A549 (cell line): ENCODE measurements at regions not wholly inside any gene's neighbourhood (a gene's known extent, or its start where the extent isn't known, plus 50 kb on each side); places are given as distances from the start of the nearest gene placed in this dataset.

Experiments
- ATAC-seq, 2 experiments: fragments of 200-7000 bp in 1 of 2; fragments of >200 bp in 1 of 2; cut with Nextera tagmentation in 1 of 2; cut with Tn5 transposase in 1 of 2; 3 replicates each; pipeline versions ENCODE4 v1.8.0 to v1.9.1; 2018 to 2020; ENCODE audit warnings: mild to moderate bottlenecking in 1 of 2, moderate library complexity in 1 of 2
- CTCF ChIA-PET: fragments of 300-600 bp; sonication (Branson Sonifier 250); formaldehyde crosslinking; extraction: SDS; loops from one replicate; lab custom pipeline; 2021; ENCODE audit warnings: antibody characterized with exemption, inconsistent platforms; lab: Yijun Ruan, JAX
- POLR2A ChIA-PET: fragments of 350-600 bp; formaldehyde crosslinking; extraction: SDS; loops from one replicate; lab custom pipeline; 2021; ENCODE audit warnings: antibody characterized with exemption, inconsistent platforms; lab: Yijun Ruan, JAX
- DNase-seq, 2 experiments: peaks; one replicate each; pipeline versions ENCODE4 v3.0.0 to v3.0.0-alpha.2; 2011 to 2016; ENCODE audit warnings: low read depth in 1 of 2, low spot score in 1 of 2
- FAIRE-seq: peaks from 2 replicates; lab custom pipeline; 2011; peaks lifted over from hg19 to GRCh38; lab: Jason Lieb, UNC
- H3K27ac ChIP-seq, 2 experiments: fragments of >200 bp; sonication (Bioruptor Twin); formaldehyde crosslinking; 3 replicates each; pipeline ENCODE4 v1.5.1; 2016 to 2017
- H3K4me1 ChIP-seq: fragments of >200 bp; sonication (Bioruptor Twin); formaldehyde crosslinking; 3 replicates; pipeline ENCODE4 v1.6.1; 2016
- H3K4me2 ChIP-seq: fragments of >200 bp; sonication (Bioruptor Twin); formaldehyde crosslinking; 3 replicates; pipeline ENCODE4 v1.6.1; 2016
- H3K4me3 ChIP-seq: fragments of >200 bp; sonication (Bioruptor Twin); formaldehyde crosslinking; 3 replicates; pipeline ENCODE4 v1.5.1; 2016
- H3K9me3 ChIP-seq: fragments of >200 bp; sonication (Bioruptor Twin); formaldehyde crosslinking; 3 replicates; pipeline ENCODE4 v1.6.1; 2016
- BHLHE40 ChIP-seq: IDR thresholded peaks from 2 replicates; pipeline ENCODE4 v1.6.1; 2012; ENCODE audit warnings: low read depth, low read length, inconsistent platforms
- CBX2 ChIP-seq: fragments of 200-600 bp; sonication (generic); IDR thresholded peaks from 2 replicates; pipeline ENCODE4 v1.6.1; 2016; ENCODE audit warnings: low read depth, mild to moderate bottlenecking, borderline replicate concordance
- CBX8 ChIP-seq: fragments of 200-600 bp; sonication (generic); IDR thresholded peaks from 2 replicates; pipeline ENCODE4 v1.6.1; 2016
- CEBPB ChIP-seq, 2 experiments: fragments of >200 bp in 1 of 2; sonication (Bioruptor Twin) in 1 of 2; formaldehyde crosslinking in 1 of 2; IDR thresholded peaks; 2 replicates each; pipeline ENCODE4 v1.6.1; 2012 to 2016
- EHMT2 ChIP-seq: fragments of 200-600 bp; sonication (generic); IDR thresholded peaks from 2 replicates; pipeline ENCODE4 v1.6.1; 2016; ENCODE audit warnings: antibody characterized with exemption, low read depth, mild to moderate bottlenecking, moderate library complexity
- EP300 ChIP-seq, 2 experiments: fragments of >200 bp; sonication (Bioruptor Twin); formaldehyde crosslinking; IDR thresholded peaks; 2 replicates in 1 of 2; 3 replicates in 1 of 2; pipeline ENCODE4 v1.6.1; 2016 to 2017
- FOSB ChIP-seq: fragments of 250-450 bp; sonication (Bioruptor Pico); IDR thresholded peaks from 2 replicates; pipeline ENCODE4 v1.5.0; 2020; ENCODE audit warnings: mild to moderate bottlenecking, moderate library complexity
- GATA3 ChIP-seq: IDR thresholded peaks from 2 replicates; pipeline ENCODE4 v1.6.1; 2012; ENCODE audit warnings: borderline replicate concordance
- HDAC2 ChIP-seq: fragments of 200-600 bp; sonication (generic); IDR thresholded peaks from 2 replicates; pipeline ENCODE4 v1.6.1; 2016
- HEYL ChIP-seq: fragments of 250-450 bp; sonication (Bioruptor Pico); IDR thresholded peaks from 2 replicates; pipeline ENCODE4 v1.8.0; 2021; ENCODE audit warnings: mild to moderate bottlenecking, moderate library complexity
- HOXA7 ChIP-seq: fragments of 250-450 bp; sonication (Bioruptor Pico); IDR thresholded peaks from 2 replicates; pipeline ENCODE4 v1.5.0; 2020; ENCODE audit warnings: mild to moderate bottlenecking, moderate library complexity
- JUN ChIP-seq, 2 experiments: fragments of >200 bp; sonication (Bioruptor Twin); formaldehyde crosslinking; IDR thresholded peaks; 2 replicates in 1 of 2; 3 replicates in 1 of 2; pipeline ENCODE4 v1.6.1; 2016 to 2017
- JUNB ChIP-seq: fragments of >200 bp; sonication (Bioruptor Twin); formaldehyde crosslinking; IDR thresholded peaks from 2 replicates; pipeline ENCODE4 v1.6.1; 2016
- KDM5A ChIP-seq: fragments of 200-600 bp; sonication (generic); IDR thresholded peaks from 2 replicates; pipeline ENCODE4 v1.6.1; 2016; ENCODE audit warnings: antibody characterized with exemption, mild to moderate bottlenecking
- MAFK ChIP-seq: fragments of 450-650 bp; IDR thresholded peaks from 2 replicates; pipeline ENCODE4 v1.6.1; 2014; ENCODE audit not compliant: partially characterized antibody
- NFE2L2 ChIP-seq: fragments of 150-350 bp; conservative IDR thresholded peaks from 2 replicates; pipeline ENCODE4 v1.6.1; 2014; ENCODE audit warnings: low read length
- NPAS2 ChIP-seq: fragments of 250-450 bp; sonication (Bioruptor Pico); IDR thresholded peaks from 2 replicates; pipeline ENCODE4 v1.8.0; 2022; ENCODE audit warnings: mild to moderate bottlenecking, moderate library complexity, borderline replicate concordance
- NR3C1 ChIP-seq: fragments of >200 bp; sonication (Bioruptor Twin); formaldehyde crosslinking; IDR thresholded peaks from 3 replicates; pipeline ENCODE4 v1.6.1; 2017
- PHF8 ChIP-seq: fragments of 200-600 bp; sonication (generic); IDR thresholded peaks from 2 replicates; pipeline ENCODE4 v1.6.1; 2016; ENCODE audit warnings: low read depth, mild to moderate bottlenecking, antibody characterized with exemption, moderate library complexity, borderline replicate concordance
- RAD21 ChIP-seq, 2 experiments: fragments of >200 bp in 1 of 2; sonication (Bioruptor Twin) in 1 of 2; formaldehyde crosslinking in 1 of 2; IDR thresholded peaks in 1 of 2; conservative IDR thresholded peaks in 1 of 2; 2 replicates in 1 of 2; 3 replicates in 1 of 2; pipeline ENCODE4 v1.6.1; 2012 to 2018; ENCODE audit warnings: inconsistent platforms in 1 of 2
- RARB ChIP-seq: fragments of 250-450 bp; sonication (Bioruptor Pico); IDR thresholded peaks from 2 replicates; pipeline ENCODE4 v1.8.0; 2021; ENCODE audit warnings: mild to moderate bottlenecking, moderate library complexity
- RCOR1 ChIP-seq: fragments of 150-350 bp; IDR thresholded peaks from 2 replicates; pipeline ENCODE4 v1.6.1; 2014; ENCODE audit warnings: antibody characterized with exemption, low read length, low read depth
- RFX5 ChIP-seq: fragments of 450-650 bp; IDR thresholded peaks from 2 replicates; pipeline ENCODE4 v1.7.1; 2014; ENCODE audit warnings: antibody characterized with exemption, mild to moderate bottlenecking, moderate library complexity
- RNF2 ChIP-seq: fragments of 200-600 bp; sonication (generic); IDR thresholded peaks from 2 replicates; pipeline ENCODE4 v1.6.1; 2016; ENCODE audit warnings: low read depth, mild to moderate bottlenecking, antibody characterized with exemption, moderate library complexity, borderline replicate concordance
- SMC3 ChIP-seq: fragments of >200 bp; sonication (Bioruptor Twin); formaldehyde crosslinking; IDR thresholded peaks from 3 replicates; pipeline ENCODE4 v1.6.1; 2018; ENCODE audit warnings: inconsistent platforms
- ZC3H11A ChIP-seq: fragments of 450-650 bp; IDR thresholded peaks from 2 replicates; pipeline ENCODE4 v1.6.1; 2014; ENCODE audit warnings: antibody characterized with exemption, mild to moderate bottlenecking
- ZNF302 ChIP-seq: fragments of 250-450 bp; sonication (Bioruptor Pico); IDR thresholded peaks from 2 replicates; pipeline ENCODE4 v1.9.0; 2021; ENCODE audit warnings: inconsistent platforms, mild to moderate bottlenecking, moderate library complexity
- ZSCAN20 ChIP-seq: fragments of 250-450 bp; sonication (Bioruptor Pico); IDR thresholded peaks from 2 replicates; pipeline ENCODE4 v1.8.0; 2022; ENCODE audit warnings: mild to moderate bottlenecking, moderate library complexity
- WGBS: methylation state at CpG from one replicate; pipeline ENCODE4 v1.1.6; 2017; ENCODE audit errors: missing lambda C conversion rate; 5-methylcytosine and 5-hydroxymethylcytosine counted together
- TF ChIP-seq, protein P1 (sequence below): fragments of >200 bp; sonication (Bioruptor Twin); formaldehyde crosslinking; IDR thresholded peaks from 3 replicates; pipeline ENCODE4 v1.6.1; 2016
- TF ChIP-seq, protein P2 (sequence below): IDR thresholded peaks from 2 replicates; pipeline ENCODE4 v1.6.1; 2012
- TF ChIP-seq, protein P3 (sequence below): IDR thresholded peaks from 2 replicates; pipeline ENCODE4 v1.6.1; 2012
- TF ChIP-seq, protein P4 (sequence below): fragments of 200-600 bp; sonication (generic); IDR thresholded peaks from 2 replicates; pipeline ENCODE4 v1.6.1; 2016; ENCODE audit warnings: antibody characterized with exemption, mild to moderate bottlenecking, moderate library complexity
- TF ChIP-seq, protein P5 (sequence below): fragments of 150-350 bp; IDR thresholded peaks from 2 replicates; pipeline ENCODE4 v1.6.1; 2014; ENCODE audit warnings: low read depth, mild to moderate bottlenecking, low read length

DNA sequence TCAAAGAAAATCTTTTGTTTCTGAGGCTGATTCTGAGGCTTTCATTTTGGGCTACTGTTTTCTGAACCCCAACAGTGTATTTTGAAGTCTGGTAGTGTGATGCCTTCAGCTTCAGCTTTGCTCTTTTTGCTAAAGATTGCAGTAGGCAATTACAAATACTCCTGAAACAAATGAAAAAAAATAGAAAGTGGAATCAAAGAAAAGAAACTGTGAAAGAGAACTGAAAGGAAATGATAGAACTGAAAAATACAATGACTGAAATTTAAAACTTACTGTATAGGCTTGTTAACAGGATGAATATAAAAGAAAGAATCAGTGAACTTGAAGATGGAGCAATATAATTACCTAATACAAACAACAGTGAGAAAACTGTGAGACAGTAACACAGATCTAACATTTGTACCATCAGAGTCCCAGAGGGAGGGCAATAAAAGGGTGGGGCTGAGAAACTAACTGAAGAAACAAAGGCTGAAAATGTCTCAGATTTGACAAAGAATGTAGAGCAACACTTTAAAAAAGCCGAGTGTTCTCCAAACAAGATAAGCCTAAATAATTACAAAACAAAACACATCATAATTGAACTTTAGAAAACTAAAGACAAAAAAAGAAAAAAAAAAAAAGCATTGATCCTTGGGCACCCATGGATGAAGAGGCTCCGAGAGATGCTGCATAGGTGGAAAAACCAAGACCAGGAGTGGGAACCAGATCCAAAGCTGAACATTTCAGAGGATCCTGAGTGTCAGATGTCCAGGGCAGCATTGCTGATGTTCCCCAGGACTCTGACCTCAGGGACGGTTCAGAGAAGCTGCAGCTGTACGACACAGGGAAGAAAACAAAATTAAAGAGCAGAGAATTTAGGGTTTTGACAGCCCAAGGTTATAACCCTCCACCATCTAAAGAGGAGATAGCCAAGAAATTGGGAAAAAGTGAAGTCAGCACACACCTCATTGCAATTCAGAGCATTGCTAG lies 223.2 kb upstream of the IGFBP3 start:
- H3K27ac ChIP-seq, result peak overlapping the region; percentile 84 to 92
- no peak for FAIRE-seq
- no peak for ATAC-seq
- DNase-seq, result no peak
- H3K4me3 ChIP-seq, result no peak overlapping the region
- H3K4me2 ChIP-seq, result peak overlapping the region; percentile 52
- ChIA-PET POLR2A (no interaction called here), CTCF (interaction anchor here (2.1 kb wide), 1 partner anchor 221 kb away, joined by 14 read pairs; no protein-coding TSS in a partner anchor)
- TF ChIP-seq HOXA7 (no peak), GATA3 (no peak), KDM5A (no peak), JUN (IDR thresholded peaks at IDR 0.05) (no peak), EP300 (IDR thresholded peaks at IDR 0.05) (no peak), RCOR1 (no peak), BHLHE40 (no peak), HDAC2 (no peak), ZSCAN20 (no peak), ZNF302 (CRISPR knock-in tag) (no peak), CBX8 (no peak), RFX5 (no peak), RNF2 (no peak), CBX2 (no peak), CEBPB (IDR thresholded peaks at IDR 0.05) (no peak), RAD21 (conservative IDR thresholded peaks at IDR 0.05 in 1 of 2, IDR thresholded peaks at IDR 0.05 in 1 of 2) (no peak), ZC3H11A (no peak)
- TF ChIP-seq, protein P1, sequence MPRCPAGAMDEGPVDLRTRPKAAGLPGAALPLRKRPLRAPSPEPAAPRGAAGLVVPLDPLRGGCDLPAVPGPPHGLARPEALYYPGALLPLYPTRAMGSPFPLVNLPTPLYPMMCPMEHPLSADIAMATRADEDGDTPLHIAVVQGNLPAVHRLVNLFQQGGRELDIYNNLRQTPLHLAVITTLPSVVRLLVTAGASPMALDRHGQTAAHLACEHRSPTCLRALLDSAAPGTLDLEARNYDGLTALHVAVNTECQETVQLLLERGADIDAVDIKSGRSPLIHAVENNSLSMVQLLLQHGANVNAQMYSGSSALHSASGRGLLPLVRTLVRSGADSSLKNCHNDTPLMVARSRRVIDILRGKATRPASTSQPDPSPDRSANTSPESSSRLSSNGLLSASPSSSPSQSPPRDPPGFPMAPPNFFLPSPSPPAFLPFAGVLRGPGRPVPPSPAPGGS, result no peak
- TF ChIP-seq, protein P2, sequence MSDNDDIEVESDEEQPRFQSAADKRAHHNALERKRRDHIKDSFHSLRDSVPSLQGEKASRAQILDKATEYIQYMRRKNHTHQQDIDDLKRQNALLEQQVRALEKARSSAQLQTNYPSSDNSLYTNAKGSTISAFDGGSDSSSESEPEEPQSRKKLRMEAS, result no peak
- WGBS, result 79% methylated on average over 4 of the region's 4 CpGs
- peaks cover 38% of the 10 kb centered on the region for H3K4me1 ChIP-seq
- H3K9me3 ChIP-seq, result peaks cover 8% of the 10 kb centered on the region; the same call in 1 of the 3 replicates

DNA sequence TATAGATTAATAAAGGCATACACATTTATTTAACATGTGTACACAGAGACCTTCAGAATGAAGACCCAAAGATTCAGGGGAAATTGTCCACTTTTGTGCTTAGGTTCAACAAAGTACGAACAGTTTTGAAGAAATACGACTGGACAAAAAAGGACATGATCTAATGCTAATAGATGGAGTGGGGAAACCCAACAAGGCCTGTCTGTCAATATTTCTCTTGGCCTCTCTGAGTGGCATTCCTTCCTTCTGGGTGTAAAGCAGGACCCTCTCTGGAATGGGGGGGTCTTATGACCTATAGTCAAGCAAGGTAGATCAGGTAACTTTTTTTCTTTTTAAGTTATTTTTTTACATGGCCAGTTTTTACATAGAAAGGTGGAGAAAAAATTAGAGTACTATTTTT lies 222.3 kb upstream of the IGFBP3 start:
- no peak for DNase-seq
- POLR2A ChIA-PET, result no interaction called here
- H3K9me3 ChIP-seq, result peaks cover 8% of the 10 kb centered on the region; the same call in 1 of the 3 replicates
- H3K4me2 ChIP-seq, result no peak overlapping the region
- CTCF ChIA-PET, result no interaction called here
- peak overlapping the region; percentile 84 to 92 for H3K27ac ChIP-seq
- WGBS, result 96% methylated on average over 2 of the region's 2 CpGs
- FAIRE-seq, result no peak
- H3K4me1 ChIP-seq, result peaks cover 46% of the 10 kb centered on the region
- no peak for ATAC-seq
- H3K4me3 ChIP-seq, result no peak overlapping the region
- no peak for TF ChIP-seq PHF8
- no peak for TF ChIP-seq NFE2L2
- no peak for TF ChIP-seq NR3C1
- TF ChIP-seq, protein P3, sequence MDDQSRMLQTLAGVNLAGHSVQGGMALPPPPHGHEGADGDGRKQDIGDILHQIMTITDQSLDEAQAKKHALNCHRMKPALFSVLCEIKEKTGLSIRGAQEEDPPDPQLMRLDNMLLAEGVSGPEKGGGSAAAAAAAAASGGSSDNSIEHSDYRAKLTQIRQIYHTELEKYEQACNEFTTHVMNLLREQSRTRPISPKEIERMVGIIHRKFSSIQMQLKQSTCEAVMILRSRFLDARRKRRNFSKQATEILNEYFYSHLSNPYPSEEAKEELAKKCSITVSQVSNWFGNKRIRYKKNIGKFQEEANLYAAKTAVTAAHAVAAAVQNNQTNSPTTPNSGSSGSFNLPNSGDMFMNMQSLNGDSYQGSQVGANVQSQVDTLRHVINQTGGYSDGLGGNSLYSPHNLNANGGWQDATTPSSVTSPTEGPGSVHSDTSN, result no peak
- TF ChIP-seq EHMT2, result no peak
- no peak for TF ChIP-seq CBX8
- TF ChIP-seq, protein P4, sequence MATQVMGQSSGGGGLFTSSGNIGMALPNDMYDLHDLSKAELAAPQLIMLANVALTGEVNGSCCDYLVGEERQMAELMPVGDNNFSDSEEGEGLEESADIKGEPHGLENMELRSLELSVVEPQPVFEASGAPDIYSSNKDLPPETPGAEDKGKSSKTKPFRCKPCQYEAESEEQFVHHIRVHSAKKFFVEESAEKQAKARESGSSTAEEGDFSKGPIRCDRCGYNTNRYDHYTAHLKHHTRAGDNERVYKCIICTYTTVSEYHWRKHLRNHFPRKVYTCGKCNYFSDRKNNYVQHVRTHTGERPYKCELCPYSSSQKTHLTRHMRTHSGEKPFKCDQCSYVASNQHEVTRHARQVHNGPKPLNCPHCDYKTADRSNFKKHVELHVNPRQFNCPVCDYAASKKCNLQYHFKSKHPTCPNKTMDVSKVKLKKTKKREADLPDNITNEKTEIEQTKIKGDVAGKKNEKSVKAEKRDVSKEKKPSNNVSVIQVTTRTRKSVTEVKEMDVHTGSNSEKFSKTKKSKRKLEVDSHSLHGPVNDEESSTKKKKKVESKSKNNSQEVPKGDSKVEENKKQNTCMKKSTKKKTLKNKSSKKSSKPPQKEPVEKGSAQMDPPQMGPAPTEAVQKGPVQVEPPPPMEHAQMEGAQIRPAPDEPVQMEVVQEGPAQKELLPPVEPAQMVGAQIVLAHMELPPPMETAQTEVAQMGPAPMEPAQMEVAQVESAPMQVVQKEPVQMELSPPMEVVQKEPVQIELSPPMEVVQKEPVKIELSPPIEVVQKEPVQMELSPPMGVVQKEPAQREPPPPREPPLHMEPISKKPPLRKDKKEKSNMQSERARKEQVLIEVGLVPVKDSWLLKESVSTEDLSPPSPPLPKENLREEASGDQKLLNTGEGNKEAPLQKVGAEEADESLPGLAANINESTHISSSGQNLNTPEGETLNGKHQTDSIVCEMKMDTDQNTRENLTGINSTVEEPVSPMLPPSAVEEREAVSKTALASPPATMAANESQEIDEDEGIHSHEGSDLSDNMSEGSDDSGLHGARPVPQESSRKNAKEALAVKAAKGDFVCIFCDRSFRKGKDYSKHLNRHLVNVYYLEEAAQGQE, result no peak
- TF ChIP-seq HEYL (CRISPR knock-in tag), result no peak
- TF ChIP-seq RARB (CRISPR knock-in tag), result no peak
- no peak for TF ChIP-seq JUNB
- TF ChIP-seq SMC3, result no peak
- TF ChIP-seq MAFK, result no peak
- TF ChIP-seq HOXA7, result no peak
- TF ChIP-seq, protein P5, sequence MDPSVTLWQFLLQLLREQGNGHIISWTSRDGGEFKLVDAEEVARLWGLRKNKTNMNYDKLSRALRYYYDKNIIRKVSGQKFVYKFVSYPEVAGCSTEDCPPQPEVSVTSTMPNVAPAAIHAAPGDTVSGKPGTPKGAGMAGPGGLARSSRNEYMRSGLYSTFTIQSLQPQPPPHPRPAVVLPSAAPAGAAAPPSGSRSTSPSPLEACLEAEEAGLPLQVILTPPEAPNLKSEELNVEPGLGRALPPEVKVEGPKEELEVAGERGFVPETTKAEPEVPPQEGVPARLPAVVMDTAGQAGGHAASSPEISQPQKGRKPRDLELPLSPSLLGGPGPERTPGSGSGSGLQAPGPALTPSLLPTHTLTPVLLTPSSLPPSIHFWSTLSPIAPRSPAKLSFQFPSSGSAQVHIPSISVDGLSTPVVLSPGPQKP, result no peak
- no peak for TF ChIP-seq FOSB
- TF ChIP-seq NPAS2 (CRISPR knock-in tag), result no peak
- TF ChIP-seq JUN (IDR thresholded peaks at IDR 0.05), result no peak
